NCI-H2171 treated with DMSO at 0.1 percent for 48 hours (cell line): ENCODE measurements at regions not wholly inside any gene's neighbourhood (a gene's known extent, or its start where the extent isn't known, plus 50 kb on each side); places are given as distances from the start of the nearest gene placed in this dataset.

ENCODE experiments used
- DNase-seq: peaks from one replicate; lab custom pipeline; 2025; lab: John Stamatoyannopoulos, UW

DNA sequence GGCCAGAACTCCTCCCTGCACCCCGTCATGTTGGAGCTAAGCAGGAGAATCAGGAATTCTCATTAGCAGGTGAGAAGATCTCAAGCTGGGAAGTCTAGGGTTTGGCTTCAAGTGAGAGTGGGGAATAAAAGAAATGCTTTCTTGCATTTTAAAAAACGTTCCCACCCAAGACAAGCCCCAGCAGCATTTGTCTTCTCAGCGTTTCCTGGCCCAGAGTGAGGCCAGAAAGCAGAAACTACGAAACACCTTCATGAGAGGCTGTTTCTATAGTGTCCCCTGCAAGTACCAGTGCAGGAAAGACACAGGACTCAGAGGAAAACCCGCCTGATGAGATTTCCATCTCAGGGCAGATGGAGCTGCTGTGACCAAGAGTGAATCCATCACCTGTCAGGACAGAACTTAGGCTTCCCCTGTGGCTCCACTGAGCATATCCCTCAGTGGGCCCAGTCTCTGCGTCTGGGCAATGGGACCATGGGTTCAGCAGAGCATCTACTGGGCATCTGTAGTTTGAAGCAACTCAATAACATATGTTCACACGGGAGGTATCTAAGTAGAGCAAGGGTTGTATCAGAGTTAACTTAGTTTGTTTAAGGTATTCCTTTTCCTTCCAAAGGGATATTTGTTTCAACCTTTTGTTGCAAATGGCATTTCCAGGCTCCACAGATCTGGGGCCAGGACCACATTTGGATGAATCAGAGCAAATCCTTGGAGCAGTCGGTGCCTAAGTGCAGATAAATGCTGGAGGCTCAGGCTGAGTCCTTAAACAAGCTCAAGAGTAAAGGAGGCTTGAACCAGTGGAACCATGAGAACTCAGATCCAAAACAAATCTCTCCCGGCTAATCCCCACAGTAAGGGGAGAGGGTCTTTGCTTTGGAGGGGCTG, 548.3 kb downstream of the MIAT start:
- DNase-seq, result no peak

DNA sequence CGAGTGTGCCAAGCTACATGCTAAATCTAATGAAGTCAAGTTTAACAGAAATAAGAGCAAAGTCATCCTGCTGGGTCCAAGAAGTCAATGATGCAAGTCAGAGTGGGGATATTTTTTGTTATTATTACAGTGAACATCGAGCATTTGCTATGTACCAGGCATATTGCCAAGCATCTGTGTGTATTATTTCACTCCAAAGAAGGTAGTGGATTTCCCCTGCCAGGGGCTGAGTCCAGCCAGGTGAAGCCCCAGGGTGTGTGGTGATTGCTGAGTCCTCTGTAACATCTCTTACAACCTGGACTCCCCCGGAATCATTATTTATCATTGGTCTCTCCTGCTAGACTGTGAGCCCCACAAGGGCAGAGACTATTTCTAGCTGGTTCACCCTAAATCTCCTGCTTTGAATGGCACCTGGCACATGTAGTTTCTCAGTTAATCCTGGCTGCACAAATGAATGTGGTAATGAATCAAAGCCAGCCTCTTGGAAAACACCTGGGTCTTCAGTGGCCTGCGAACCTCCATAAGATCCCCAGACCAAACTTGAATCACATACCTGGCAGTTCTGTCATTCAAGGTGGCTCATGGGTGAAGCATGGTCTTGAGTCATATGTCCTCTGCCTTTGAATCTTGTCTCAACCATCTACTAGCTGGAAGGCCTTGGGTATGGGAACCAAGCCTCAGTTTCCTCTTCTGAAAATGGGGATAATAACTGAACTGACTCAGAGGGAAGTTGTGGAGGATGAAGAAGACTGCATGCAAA, 549.2 kb downstream of the MIAT start:
- DNase-seq, result peak; percentile 11

DNA sequence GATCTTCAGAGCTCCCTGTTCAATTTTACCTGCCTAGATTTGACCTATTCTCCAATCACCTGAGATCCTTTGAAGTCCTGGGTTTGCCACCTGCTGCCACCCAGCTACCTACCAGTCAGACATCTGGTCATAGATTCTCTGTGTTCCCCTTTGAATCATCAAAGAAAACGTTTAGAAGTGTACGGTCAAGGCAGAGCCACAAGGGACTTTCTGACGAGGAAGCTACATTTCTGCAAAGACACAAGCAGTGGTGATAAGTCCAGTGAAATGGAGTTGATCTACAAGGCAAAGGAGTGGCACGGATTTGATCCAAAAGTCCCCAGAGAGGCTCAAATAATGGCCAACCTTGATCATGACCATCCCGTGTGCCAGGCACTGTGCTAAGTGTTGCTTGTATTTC, 549.9 kb downstream of the MIAT start:
- no peak for DNase-seq

DNA sequence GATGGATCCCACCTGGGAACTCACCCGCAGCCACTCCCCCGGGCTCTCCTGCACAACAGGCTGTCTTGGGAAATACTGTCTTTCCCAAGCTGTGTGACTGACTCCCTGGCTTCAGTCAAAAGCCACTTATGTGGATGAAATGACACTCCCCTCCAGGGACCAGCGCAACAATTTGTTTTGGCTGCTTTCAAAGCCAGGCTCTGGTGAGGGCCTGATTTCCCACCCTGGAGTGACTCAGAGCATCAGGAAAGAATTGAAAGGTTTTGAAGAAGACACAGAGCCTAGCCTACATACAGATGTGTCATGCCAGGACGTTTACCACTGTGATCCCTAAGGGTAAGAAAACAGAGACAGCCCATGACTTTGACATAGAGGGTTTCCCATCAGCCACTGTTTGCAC, 550.5 kb downstream of the MIAT start:
- peak; percentile 68 for DNase-seq

DNA sequence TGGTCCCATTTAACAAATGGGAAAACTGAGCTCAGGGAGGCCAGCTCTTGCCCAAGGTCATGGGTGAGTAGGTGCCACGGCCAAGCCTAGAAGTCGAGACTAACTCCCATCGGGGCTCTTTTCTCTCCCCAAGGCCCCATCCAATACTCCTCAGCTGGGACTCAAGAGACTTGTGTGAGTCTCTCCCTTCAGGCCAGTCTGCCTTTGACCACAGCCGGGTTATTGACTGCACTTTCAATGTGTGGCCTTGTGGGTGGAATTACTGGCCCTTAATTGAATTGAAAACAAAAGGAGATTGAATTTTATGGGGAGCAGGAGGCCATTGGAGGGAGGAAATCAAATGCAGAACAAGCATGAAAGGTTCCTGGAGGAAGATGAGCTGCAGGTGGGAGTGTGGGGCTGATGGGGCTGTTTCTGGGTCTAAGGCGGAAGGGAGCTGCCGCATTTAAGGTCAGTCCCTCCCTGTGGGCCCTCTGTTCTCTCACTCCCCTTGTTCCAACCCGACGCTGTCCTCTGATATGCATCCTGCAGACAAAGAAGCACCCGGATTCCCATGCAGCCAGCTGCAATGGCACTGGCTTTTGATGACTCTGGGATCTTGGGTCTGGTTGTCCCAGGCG, 552.8 kb downstream of the MIAT start:
- DNase-seq, result no peak

DNA sequence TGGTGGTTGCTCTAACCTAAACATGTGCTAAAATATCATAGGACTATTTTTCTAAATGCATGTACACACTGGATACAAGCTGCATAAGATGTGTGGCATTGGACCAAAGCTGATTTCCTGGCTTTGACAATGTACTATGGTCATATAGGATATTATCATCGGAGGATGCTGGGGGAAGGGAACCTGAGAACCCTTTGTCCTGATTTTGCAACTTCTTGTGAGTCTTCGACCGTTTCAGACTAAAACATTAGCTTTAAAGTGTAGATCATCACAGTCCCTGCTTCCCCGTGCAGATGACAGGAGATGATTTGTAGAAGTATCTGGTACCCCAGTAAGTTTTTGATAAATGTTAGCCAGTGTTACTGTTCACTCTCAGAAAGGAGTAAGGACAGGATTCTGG, 554.7 kb downstream of the MIAT start:
- no peak for DNase-seq

DNA sequence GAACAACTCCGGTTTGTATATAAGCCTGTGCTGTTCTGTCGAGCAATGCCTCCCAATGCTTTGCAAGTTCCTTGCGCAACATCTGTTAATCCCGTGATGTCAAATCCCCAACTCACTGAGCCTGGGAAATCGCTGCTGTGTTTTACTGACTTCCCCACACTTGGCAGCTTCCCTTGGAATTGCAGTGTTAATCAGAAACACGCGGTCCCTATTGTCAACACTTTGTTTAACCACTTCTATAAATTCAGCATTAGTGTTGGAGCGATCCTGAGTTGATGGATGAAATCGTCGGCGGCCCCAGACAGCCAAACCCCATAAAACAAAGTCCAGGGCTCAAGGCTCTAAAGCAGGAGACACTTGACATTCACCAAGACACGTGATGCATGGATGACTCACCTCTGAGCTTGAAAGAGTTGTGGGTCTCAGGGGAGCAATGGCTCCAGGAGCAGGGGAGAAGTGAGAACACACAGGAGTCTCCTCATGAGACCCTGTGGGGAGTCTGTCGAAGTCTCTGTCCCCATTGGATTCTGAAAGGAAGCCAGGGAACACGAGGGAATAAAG, 555.3 kb downstream of the MIAT start:
- DNase-seq, result peak; percentile 63

DNA sequence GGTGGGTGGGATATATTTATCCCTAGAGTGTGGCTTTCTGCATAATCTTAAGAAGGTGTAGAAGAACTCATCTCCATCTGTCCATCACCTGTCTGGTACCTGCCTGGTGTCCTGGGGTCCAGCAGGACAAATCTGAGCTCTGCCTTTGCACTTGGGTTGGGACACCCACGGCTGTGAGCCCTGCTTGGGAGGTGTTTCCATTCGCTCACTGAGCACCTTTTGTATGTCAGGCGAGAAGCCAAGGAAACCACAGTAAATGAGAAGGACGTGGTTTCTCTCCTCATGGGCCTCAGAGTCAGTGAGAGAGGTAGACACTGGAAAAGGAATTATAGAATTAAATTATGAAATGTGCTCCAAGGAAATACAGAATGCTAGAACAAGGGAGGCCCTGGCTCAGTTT, 555.9 kb downstream of the MIAT start:
- DNase-seq, result no peak

DNA sequence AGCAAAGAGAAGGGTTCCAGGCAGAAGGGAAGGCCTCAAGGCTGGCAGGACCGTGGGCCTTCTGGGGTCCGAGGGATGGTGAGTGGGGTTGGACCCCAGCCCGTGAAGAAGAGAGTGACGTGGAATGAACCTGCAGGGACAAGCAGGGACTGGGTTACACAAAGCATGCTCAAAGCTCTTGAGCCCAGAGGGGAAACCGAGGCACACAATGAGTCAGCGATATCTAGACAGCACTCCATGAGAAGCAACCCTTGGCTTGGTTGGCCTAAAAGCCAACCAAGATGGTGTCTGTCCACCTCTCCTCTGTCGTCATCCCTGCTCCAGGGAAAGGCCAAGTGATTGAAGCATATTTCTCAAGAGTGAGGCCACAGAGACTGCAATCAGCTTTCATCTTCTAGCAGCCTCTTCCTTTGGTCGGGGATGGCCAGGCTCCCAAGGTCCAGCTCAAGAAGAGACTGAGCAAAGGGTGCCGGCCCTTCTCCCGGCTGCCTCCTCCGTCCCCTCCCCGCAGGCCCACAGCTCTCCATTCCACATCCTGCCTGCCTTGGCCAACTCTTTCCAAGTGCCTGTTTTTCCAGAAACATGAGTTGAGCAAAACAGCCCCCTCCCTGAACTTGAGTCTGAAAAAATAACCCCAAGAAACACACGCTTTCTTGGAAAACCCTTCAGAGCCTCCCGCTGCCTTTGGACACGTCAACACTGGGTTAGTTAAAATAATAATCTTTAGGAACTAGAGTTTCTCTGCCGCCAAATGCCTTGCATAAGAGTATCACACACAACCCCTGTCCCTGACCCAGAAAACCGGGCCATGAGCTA, 556.6 kb downstream of the MIAT start:
- DNase-seq, result no peak

DNA sequence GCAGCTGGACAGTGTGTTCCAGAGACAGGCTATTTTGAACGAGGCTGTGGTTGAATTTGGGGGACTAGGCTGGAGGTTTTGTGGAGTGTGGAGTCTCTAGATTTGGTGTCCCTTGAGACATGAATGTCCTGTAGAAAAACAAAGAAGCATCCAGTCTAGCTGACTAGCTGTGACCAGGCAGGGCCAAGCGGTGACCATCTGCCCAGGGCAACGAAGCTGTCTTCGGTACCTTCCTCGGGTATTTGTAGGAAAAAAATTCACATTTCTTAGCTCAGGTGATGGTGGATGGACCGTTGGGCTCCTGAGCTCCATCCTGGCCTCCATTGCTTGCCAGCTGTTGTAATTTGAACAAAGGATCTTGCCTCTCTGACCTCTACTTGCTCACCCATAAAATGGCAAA, 557.3 kb downstream of the MIAT start:
- no peak for DNase-seq

DNA sequence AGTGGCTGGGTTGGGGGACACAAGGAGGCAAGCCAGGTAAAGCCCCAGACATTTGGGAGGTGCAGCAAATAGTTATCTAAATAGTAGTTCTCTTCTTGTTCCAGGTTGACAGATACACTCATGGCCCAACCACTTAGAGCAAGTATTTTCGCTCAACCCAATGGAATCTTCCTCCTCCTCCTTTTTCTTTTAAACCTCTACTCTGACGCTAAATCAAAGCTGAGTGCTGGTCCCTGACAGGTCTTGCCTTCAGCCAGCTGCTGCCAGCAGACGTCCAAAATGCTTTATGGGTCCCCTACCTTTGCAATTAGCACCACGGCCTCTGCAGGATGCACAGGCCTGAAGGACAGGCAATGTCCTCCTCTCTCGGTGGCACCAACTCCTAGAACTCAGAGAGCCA, 558.5 kb downstream of the MIAT start:
- DNase-seq, result no peak

DNA sequence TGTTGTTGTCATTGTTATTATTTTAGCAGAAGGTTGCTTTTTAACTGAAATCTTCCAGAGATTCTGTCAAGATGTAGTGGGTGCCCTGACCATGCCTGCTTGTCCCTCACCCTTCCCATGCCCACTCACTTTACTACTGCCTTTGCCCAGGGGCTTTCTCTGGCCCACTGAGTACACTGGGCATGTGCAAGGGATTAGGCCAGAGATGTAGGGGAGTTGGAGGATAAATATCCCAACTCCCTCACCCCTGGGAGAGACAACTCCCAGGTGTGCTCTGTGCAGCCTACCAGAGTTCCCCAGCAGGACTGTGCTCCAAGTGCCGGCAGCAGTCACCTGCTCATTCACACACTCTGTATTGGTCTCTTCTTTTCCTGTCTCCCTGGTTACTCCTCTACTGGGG, 559.1 kb downstream of the MIAT start:
- no peak for DNase-seq

DNA sequence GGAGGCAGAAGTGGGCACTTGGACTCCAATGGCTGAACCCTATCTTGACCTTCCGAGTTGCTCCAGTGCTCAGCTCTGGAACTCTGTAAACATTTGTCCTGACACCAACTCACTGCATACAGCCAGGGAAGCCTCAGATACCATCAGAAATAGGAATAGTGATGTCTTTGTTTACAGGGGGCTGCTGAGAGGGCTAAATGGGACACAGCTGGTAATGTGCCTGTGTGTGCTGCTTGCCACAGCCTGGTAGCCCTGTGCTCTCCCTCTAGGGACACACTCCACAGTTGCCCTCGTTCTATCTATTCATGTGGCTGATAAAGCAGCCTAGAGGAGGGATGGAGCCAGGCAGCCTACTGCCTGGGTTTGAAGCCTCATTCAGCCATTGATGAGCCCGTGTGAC, 559.8 kb downstream of the MIAT start:
- peak; percentile 6 for DNase-seq

DNA sequence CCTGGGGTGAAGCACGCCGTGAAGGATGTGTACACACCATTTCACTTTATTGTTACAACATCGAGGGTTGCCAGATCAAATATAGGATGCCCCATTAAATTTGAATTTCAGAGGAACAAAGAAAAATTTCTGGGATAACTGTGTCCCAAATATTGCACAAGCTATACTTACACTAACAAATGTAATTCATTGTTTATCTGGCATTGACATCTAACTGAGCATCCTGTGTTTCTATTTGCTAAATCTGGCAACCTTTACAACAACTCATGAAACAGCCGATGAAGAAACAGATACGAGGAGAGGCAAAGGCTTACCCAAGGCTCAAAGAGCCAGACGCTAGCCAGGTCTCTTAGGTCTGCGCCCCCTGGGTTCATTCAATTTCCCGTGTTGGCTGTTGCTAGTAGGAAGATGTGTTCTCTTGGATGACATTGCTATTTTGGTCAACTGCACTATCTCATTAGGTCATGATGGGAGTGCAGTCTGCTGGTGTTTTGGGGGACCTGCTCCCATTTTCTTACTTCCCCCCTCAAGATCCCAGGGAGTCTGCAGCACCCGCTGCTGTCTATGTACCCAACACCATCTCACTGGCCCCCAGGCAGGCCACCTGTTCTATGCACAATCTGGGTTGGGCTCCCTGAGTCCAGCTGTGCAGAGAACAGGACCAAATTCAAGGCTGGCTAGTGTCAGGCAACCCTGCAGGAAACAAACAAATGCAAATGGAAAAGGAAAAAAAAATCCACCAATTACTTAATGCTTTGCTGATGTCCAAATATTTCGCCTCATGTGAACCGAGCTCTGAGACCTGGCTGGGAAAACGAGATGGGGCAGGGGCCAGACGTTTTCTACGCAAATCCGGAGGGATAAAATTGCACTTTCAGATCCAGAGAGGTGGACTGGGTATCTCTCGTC, 560.9 kb downstream of the MIAT start:
- DNase-seq, result no peak

DNA sequence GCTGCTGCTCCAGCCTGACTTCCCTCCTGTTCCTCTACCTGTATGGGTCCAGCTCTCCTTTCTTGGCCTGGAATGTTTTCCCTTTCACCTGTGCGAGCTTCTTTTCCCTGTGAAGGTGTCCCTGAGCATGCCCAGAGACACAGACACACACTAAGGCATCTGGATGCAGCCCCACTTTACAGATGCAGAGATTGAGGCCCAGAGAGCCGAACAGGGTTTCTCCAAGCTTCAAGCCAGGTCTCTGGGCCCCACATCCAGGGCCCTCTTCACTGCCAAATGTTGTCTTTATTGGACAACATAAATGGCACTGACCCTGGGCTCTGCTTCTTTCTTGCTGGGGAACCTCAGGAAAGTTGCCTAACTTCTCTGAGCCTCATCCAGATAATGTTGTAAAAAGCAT, 561.6 kb downstream of the MIAT start:
- DNase-seq, result no peak

DNA sequence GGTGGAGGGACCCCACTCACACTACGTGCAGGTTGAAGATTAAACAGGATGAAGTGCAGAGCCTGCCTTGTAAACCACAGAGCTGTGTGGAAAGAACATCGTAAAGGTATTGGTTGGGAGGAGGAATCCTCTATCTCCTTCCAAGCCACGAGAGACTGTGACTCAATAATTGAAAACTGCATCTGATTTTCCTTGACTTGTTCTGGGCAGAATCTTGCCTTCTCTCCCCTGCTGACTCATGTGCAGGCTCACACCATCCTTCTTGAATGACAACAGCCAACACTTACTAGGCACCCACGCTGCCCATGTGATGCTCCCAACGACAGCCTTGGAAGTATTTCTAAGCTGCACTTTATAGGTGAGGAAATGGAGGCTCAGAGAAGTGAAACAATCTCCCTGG, 563.0 kb downstream of the MIAT start:
- DNase-seq, result no peak

DNA sequence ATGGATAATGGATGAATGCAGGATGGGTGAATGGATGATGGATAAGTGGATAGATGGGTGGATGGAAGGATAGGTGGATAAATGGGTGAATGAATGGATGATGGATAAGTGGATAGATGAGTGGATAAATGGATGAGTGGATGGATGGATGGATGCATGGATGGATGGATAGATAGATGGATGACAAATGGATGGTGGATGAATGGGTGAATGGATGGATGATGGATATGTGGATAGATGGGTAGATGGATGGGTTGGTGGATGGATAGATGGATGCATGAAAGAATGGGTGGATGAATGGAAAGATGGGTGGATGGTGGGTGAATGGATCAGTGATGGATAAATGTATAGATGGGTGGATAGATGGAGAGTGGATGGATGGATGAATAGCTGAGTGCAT, 564.8 kb downstream of the MIAT start:
- DNase-seq, result no peak

DNA sequence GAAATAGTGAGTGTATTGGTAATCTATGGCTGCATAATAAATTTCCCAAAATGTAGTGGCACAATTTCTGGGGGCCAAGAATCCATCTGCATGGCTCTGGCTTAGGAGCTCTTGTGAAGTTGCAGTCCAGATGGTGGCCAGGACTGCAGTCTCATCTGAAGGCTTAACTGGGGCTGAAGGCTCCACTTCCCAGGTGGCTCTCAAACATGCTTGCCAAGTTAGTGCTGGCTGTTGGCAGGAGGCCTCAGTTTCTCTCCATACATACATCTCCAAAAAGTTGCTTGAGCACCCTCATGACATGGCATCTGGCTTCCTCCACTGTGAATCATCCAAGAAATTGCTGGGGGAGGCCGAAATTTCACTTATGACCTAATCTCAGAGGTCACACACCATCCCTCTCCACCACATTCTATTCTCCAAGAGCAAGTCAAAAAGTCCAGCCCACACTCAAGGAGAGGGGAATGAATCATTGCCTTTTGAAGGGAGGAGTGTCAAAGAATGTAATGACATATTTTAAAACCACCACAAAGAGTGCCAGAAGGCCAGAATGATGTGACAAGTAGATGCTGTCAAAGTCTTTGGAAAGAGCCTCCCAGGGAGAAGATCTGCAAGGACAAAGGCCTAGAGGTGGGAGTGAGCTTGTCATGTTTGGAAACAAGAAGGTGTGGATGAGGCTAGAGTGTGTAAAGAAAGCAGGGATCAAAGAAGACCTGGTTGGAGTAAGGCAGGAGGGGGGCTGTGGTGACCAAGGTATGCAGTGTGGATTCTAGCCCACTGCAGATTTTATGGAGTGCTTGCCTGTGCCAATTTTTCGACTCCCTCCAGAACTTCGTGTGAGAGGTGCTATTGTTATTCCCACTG, 566.2 kb downstream of the MIAT start:
- no peak for DNase-seq

DNA sequence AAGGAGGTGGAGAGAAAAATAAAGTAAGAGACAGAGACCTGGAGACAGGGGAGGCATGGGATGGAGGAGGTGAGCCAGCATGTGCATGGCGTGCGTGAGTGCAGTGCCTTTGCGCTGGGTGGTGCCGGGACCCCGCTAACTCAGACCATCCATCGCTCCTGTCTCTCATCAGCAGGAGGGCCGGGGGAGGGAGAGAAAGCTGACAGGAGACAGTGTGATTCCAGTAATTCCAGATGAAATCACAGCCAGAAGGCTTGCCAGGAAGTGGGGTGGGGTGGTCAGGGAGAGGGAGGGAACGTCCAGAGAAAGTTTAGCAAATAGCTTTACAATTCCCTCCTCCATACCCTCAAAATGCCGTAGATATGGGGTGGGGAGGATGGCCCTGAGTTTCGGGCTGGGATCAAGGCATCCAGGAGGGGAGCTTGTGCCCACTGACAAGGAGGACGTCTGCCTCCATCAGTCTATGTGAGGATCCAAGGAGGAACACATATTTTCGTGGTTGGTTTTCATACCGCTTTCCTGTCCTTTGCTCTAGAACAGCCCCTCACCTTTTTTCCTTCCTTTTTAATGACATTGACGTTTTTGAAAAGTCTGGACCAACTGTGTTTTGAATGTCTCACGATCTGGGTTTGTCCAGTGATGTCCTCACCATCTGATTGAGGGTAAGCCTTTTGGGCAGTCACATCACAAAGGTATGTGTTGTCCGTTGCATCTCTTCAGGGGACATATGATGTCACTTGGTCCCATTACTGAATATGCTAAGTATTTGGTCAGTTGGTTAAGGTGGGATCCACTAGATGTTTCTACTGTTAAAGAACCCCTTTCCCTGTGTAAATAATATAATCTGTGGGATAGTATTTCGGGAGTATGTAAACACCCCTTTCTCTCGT, 567.3 kb downstream of the MIAT start:
- DNase-seq, result no peak
